H9 (cell line): ENCODE measurements at regions not wholly inside any gene's neighbourhood (a gene's known extent, or its start where the extent isn't known, plus 50 kb on each side); places are given as distances from the start of the nearest gene placed in this dataset.

Source experiments
- DNase-seq: peaks from one replicate; pipeline ENCODE4 v3.0.0-alpha.2; 2017
- H2AFZ ChIP-seq: one replicate; pipeline ENCODE4 v1.6.1; 2013; ENCODE audit warnings: mild to moderate bottlenecking, low read length, control low read depth, moderate library complexity
- H2AK5ac ChIP-seq: 2 replicates; pipeline ENCODE4 v1.6.1; 2013; ENCODE audit warnings: low read length, control low read depth, mixed read lengths; ENCODE audit not compliant: insufficient read length
- H2BK120ac ChIP-seq: one replicate; pipeline ENCODE4 v1.6.1; 2013; ENCODE audit warnings: low read depth, mild to moderate bottlenecking, low read length, control low read depth, inconsistent platforms; ENCODE audit not compliant: poor library complexity, severe bottlenecking
- H2BK12ac ChIP-seq: 2 replicates; pipeline ENCODE4 v1.6.1; 2013; ENCODE audit warnings: low read length, control low read depth, mixed read lengths, low read depth; ENCODE audit not compliant: insufficient read length
- H2BK15ac ChIP-seq: 2 replicates; pipeline ENCODE4 v1.6.1; 2013; ENCODE audit warnings: low read depth, low read length, control low read depth
- H2BK20ac ChIP-seq: one replicate; pipeline ENCODE4 v1.6.1; 2013; ENCODE audit warnings: low read depth, mild to moderate bottlenecking, low read length, control low read depth, inconsistent platforms; ENCODE audit not compliant: poor library complexity, severe bottlenecking
- H2BK5ac ChIP-seq: 2 replicates; pipeline ENCODE4 v1.6.1; 2013; ENCODE audit warnings: low read length, control low read depth, mixed read lengths; ENCODE audit not compliant: insufficient read length
- H3K14ac ChIP-seq: 2 replicates; pipeline ENCODE4 v1.6.1; 2013; ENCODE audit warnings: low read length, control low read depth; ENCODE audit not compliant: insufficient read depth
- H3K18ac ChIP-seq: 2 replicates; pipeline ENCODE4 v1.6.1; 2013; ENCODE audit warnings: low read depth, mild to moderate bottlenecking, mixed read lengths, low read length, control low read depth; ENCODE audit not compliant: insufficient read length
- H3K23ac ChIP-seq: 2 replicates; pipeline ENCODE4 v1.6.1; 2013; ENCODE audit warnings: low read length, control low read depth, mixed read lengths, low read depth; ENCODE audit not compliant: insufficient read length
- H3K23me2 ChIP-seq: 2 replicates; pipeline ENCODE4 v1.6.1; 2013; ENCODE audit warnings: low read depth, mild to moderate bottlenecking, mixed read lengths, low read length, control low read depth; ENCODE audit not compliant: insufficient read length, poor library complexity, severe bottlenecking
- H3K27ac ChIP-seq: 2 replicates; pipeline ENCODE4 v1.5.1; 2013; ENCODE audit warnings: low read length, control low read depth, mixed read lengths, low read depth; ENCODE audit not compliant: insufficient read length
- H3K27me3 ChIP-seq: 2 replicates; pipeline ENCODE4 v1.6.1; 2013; ENCODE audit warnings: low read length, control low read depth, inconsistent platforms; ENCODE audit not compliant: insufficient read depth
- H3K4ac ChIP-seq: 2 replicates; pipeline ENCODE4 v1.6.1; 2013; ENCODE audit warnings: low read depth, mild to moderate bottlenecking, control low read depth, inconsistent platforms, low read length, moderate library complexity
- H3K4me1 ChIP-seq: 2 replicates; pipeline ENCODE4 v1.6.1; 2013; ENCODE audit warnings: low read length, control low read depth, inconsistent platforms; ENCODE audit not compliant: insufficient read depth
- H3K4me2 ChIP-seq: 2 replicates; pipeline ENCODE4 v1.6.1; 2013; ENCODE audit warnings: low read length, control low read depth, mixed read lengths; ENCODE audit not compliant: insufficient read length, insufficient read depth
- H3K56ac ChIP-seq: 2 replicates; pipeline ENCODE4 v1.6.1; 2013; ENCODE audit warnings: low read depth, mild to moderate bottlenecking, mixed read lengths, low read length, control low read depth; ENCODE audit not compliant: insufficient read length
- H3K79me1 ChIP-seq: 2 replicates; pipeline ENCODE4 v1.6.1; 2013; ENCODE audit warnings: low read depth, mild to moderate bottlenecking, moderate library complexity, low read length, control low read depth, inconsistent platforms; ENCODE audit not compliant: insufficient read depth, poor library complexity, severe bottlenecking
- H3K79me2 ChIP-seq: 2 replicates; pipeline ENCODE4 v1.6.1; 2013; ENCODE audit warnings: low read length, control low read depth, inconsistent platforms; ENCODE audit not compliant: insufficient read depth
- H3K9ac ChIP-seq: 2 replicates; pipeline ENCODE4 v1.6.1; 2013; ENCODE audit warnings: low read length, control low read depth, mixed read lengths; ENCODE audit not compliant: insufficient read length; ENCODE audit errors: extremely low read depth
- H3K9me3 ChIP-seq: one replicate; pipeline ENCODE4 v1.6.1; 2013; ENCODE audit warnings: low read depth, low read length, inconsistent platforms; ENCODE audit not compliant: control insufficient read depth
- H3T11ph ChIP-seq: one replicate; pipeline ENCODE4 v1.6.1; 2013; ENCODE audit warnings: mild to moderate bottlenecking, low read length, control low read depth, inconsistent platforms
- H4K20me1 ChIP-seq: one replicate; pipeline ENCODE4 v1.6.1; 2013; ENCODE audit not compliant: control insufficient read depth, insufficient read length, insufficient read depth
- H4K5ac ChIP-seq: 2 replicates; pipeline ENCODE4 v1.6.1; 2013; ENCODE audit warnings: low read depth, mild to moderate bottlenecking, mixed read lengths, low read length, control low read depth; ENCODE audit not compliant: insufficient read length
- H4K8ac ChIP-seq: replicated peaks from 2 replicates; pipeline ENCODE4 v1.6.1; 2013; ENCODE audit warnings: low read length, control low read depth, mixed read lengths, low read depth; ENCODE audit not compliant: insufficient read length
- H4K91ac ChIP-seq: 2 replicates; pipeline ENCODE4 v1.6.1; 2013; ENCODE audit warnings: low read depth, mild to moderate bottlenecking, moderate library complexity, mixed read lengths, low read length, control low read depth; ENCODE audit not compliant: insufficient read length
- H3K27ac Mint-ChIP-seq, 3 experiments: 2 replicates in 2 of 3; 3 replicates in 1 of 3; pipeline ENCODE4 v1.8.0; 2020 to 2021; ENCODE audit warnings: mixed read lengths in 3 of 3, mild to moderate bottlenecking in 1 of 3, moderate library complexity in 1 of 3
- H3K27me3 Mint-ChIP-seq: 2 replicates; pipeline ENCODE4 v1.8.0; 2021; ENCODE audit warnings: low read depth, mild to moderate bottlenecking, moderate library complexity, mixed read lengths
- H3K36me3 Mint-ChIP-seq, 3 experiments: 2 replicates in 2 of 3; 3 replicates in 1 of 3; pipeline ENCODE4 v1.8.0; 2020 to 2021; ENCODE audit warnings: low read depth in 3 of 3, mixed read lengths in 3 of 3; ENCODE audit not compliant: insufficient read depth in 1 of 3
- H3K4me1 Mint-ChIP-seq, 2 experiments: 2 replicates each; pipeline ENCODE4 v1.8.0; 2020; ENCODE audit warnings: mixed read lengths in 2 of 2
- H3K4me3 Mint-ChIP-seq, 2 experiments: 2 replicates in 1 of 2; 3 replicates in 1 of 2; pipeline ENCODE4 v1.8.0; 2020 to 2021; ENCODE audit warnings: mild to moderate bottlenecking in 2 of 2, mixed read lengths in 2 of 2, moderate library complexity in 1 of 2
- H3K9me3 Mint-ChIP-seq, 2 experiments: 2 replicates in 1 of 2; 3 replicates in 1 of 2; pipeline ENCODE4 v1.8.0; 2020; ENCODE audit warnings: mild to moderate bottlenecking in 2 of 2, mixed read lengths in 2 of 2, moderate library complexity in 1 of 2
- CTCF ChIP-seq: fragments of 200-600 bp; sonication (generic); conservative IDR thresholded peaks from 3 replicates; pipeline ENCODE4 v1.8.0; 2021; ENCODE audit warnings: antibody characterized with exemption, mild to moderate bottlenecking
- WGBS: extraction: QIAGEN DNeasy Blood & Tissue Kit; methylation state at CpG from one replicate; pipeline ENCODE4 v1.1.7; 2013; ENCODE audit warnings: missing lambda C conversion rate, low lambda C conversion rate, mixed read lengths; ENCODE audit not compliant: insufficient read length; ENCODE audit errors: extremely low coverage; 5-methylcytosine and 5-hydroxymethylcytosine counted together

GRCh38 chr15:25089577-25089976, 134.8 kb downstream of the SNRPN start:
- no CpG with 5 or more reads among the region's 8 CpGs for WGBS

More at GRCh38 chr15:25089577-25089976, 134.8 kb downstream of the SNRPN start:
- Histone ChIP-seq H2AFZ (no peak overlapping the region), H3K27me3 (no peaks in the 10 kb centered on the region), H3K79me2 (peaks cover 3% of the 10 kb centered on the region; the same call in 1 of the 2 replicates), H2AK5ac (no peak overlapping the region), H3K79me1 (no peaks in the 10 kb centered on the region), H3K9me3 (peaks cover 65% of the 10 kb centered on the region), H2BK20ac (no peak overlapping the region), H2BK5ac (no peak overlapping the region), H3K18ac (no peak overlapping the region), H3K27ac (no peak overlapping the region), H4K20me1 (no peaks in the 10 kb centered on the region), H3K23me2 (no peaks in the 10 kb centered on the region), H4K5ac (no peak overlapping the region), H2BK15ac (no peak overlapping the region), H3K4me2 (no peak overlapping the region), H4K8ac (no peak overlapping the region), H3K23ac (no peak overlapping the region), H3T11ph (no peak overlapping the region), H2BK120ac (no peak overlapping the region), H2BK12ac (no peak overlapping the region), H3K4me1 (no peaks in the 10 kb centered on the region), H3K14ac (no peak overlapping the region), H3K4ac (no peak overlapping the region), H3K56ac (no peak overlapping the region), H3K9ac (no peak overlapping the region), H4K91ac (no peak overlapping the region)
- peak overlapping the region in 1 of 3 experiments; percentile 27; a peak in 1 of 7 replicates for H3K27ac Mint-ChIP-seq
- no peaks in the 10 kb centered on the region; the same call in none of the 2 replicates for H3K27me3 Mint-ChIP-seq
- H3K4me3 Mint-ChIP-seq, result no peak overlapping the region
- TF ChIP-seq CTCF, result no peak
- DNase-seq, result peak; percentile 5
- H3K9me3 Mint-ChIP-seq, result peaks cover 88 to 89% of the 10 kb centered on the region in 2 experiments
- no peaks in the 10 kb centered on the region for H3K4me1 Mint-ChIP-seq
- H3K36me3 Mint-ChIP-seq, result peaks cover 88 to 100% (median 96%) of the 10 kb centered on the region in 3 experiments
